ENCODE measurements at regions not wholly inside any gene's neighbourhood (a gene's known extent, or its start where the extent isn't known, plus 50 kb on each side); places are given as distances from the start of the nearest gene placed in this dataset.
A peak's percentile ranks its signal among the peaks of the same experiment; 100 is the strongest.

DNA sequence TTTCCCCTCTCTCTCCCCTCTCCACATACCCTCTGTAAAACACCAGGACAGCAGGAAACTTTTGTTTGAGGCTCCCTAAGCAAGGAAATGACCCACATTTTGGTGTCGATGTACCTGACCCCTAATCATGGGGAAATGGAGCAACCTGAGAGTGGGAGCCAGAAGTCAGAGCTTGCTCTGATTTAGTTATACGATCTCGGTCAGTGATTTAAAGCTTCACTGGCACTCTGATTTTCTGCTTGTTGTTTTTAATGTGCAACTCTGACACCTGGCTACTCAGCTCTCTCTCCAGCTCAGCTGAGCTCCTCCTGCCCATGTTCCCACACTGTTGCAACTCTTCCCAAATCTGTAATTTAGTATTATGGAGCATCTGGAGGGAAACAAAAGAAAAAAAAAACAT lies 408.6 kb downstream of the ADAM29 start:
- Histone ChIP-seq H4K20me1 (replicated peaks in 1 of 2; ENCODE audit: control insufficient read depth in 1 of 2, insufficient read depth in 2 of 2, low read length in 2 of 2) (no peaks in the 10 kb centered on the region), H3K36me3 (ENCODE audit: control insufficient read depth in 2 of 4, insufficient read depth in 4 of 4, low read length in 3 of 4) (no peaks in the 10 kb centered on the region), H3K9me3 (ENCODE audit: insufficient read depth in 2 of 2, low read depth in 1 of 2, low read length in 1 of 2) (no peaks in the 10 kb centered on the region), H2AK5ac (ENCODE audit: low read depth, low read length) (no peak overlapping the region), H2BK20ac (ENCODE audit: low read length) (no peak overlapping the region), H3K23me2 (ENCODE audit: low read depth, low read length) (no peaks in the 10 kb centered on the region), H3K27ac (ENCODE audit: low read depth, low read length) (no peak overlapping the region), H3K56ac (replicated peaks; ENCODE audit: insufficient read length, low read depth, low read length) (no peak overlapping the region), H3K79me1 (ENCODE audit: low read depth, low read length) (no peaks in the 10 kb centered on the region), H4K91ac (replicated peaks; ENCODE audit: insufficient read length, low read length) (no peak overlapping the region), H2AFZ (ENCODE audit: low read length) (peak overlapping the region; percentile 49; the same call in 1 of the 2 replicates), H3K23ac (ENCODE audit: insufficient read length) (no peak overlapping the region), H2BK5ac (ENCODE audit: low read depth, low read length) (no peak overlapping the region), H2BK12ac (ENCODE audit: low read depth, low read length) (no peak overlapping the region), H2BK15ac (ENCODE audit: low read length) (no peak overlapping the region), H3K79me2 (ENCODE audit: control insufficient read depth in 1 of 2, insufficient read depth in 2 of 2, low read length in 2 of 2) (no peaks in the 10 kb centered on the region), H3K18ac (ENCODE audit: extremely low read depth, low read length) (no peak overlapping the region), H3K14ac (ENCODE audit: insufficient read length) (no peak overlapping the region), H4K5ac (ENCODE audit: insufficient read length, low read depth, low read length) (no peak overlapping the region), H2BK120ac (replicated peaks; ENCODE audit: low read depth, low read length) (no peak overlapping the region), H3K4me3 (ENCODE audit: extremely low read depth in 1 of 4, insufficient read depth in 2 of 4, low read depth in 3 of 4, low read length in 4 of 4) (no peak overlapping the region), H3K4me1 (replicated peaks in 1 of 4; ENCODE audit: control insufficient read depth in 3 of 4, insufficient read depth in 4 of 4, low read length in 3 of 4) (no peaks in the 10 kb centered on the region), H3K9ac (replicated peaks in 1 of 4; ENCODE audit: extremely low read depth in 1 of 4, low read depth in 3 of 4, low read length in 3 of 4) (no peak overlapping the region), H3K4me2 (ENCODE audit: insufficient read depth in 1 of 2, low read depth in 2 of 2, low read length in 2 of 2) (no peak overlapping the region), H4K8ac (ENCODE audit: extremely low read depth, insufficient read depth, low read length) (no peak overlapping the region), H3K4ac (replicated peaks; ENCODE audit: insufficient read length, low read depth, low read length) (no peak overlapping the region), H3K27me3 (replicated peaks in 1 of 4; ENCODE audit: control insufficient read depth in 3 of 4, extremely low read depth in 1 of 4, insufficient read depth in 3 of 4, low read length in 3 of 4) (no peaks in the 10 kb centered on the region)
- WGBS, 2 experiments (ENCODE audit: extremely low coverage in 1 of 2, insufficient coverage in 1 of 2, insufficient read length in 1 of 2, insufficient replicate concordance in 2 of 2, low coverage in 1 of 2, low lambda C conversion rate in 2 of 2, missing lambda C conversion rate in 1 of 2): 86% methylated on average over 3 of the region's 3 CpGs; no CpG with 5 or more reads in 1 of the 2 experiments
- no peak for DNase-seq (ENCODE audit: low read depth in 1 of 2, low spot score in 2 of 2)
- CTCF ChIA-PET (ENCODE audit: partially characterized antibody): interaction anchor here (0.6 kb wide), 1 partner anchor 323 kb away, joined by 3 read pairs; no protein-coding TSS in a partner anchor
- POLR2A ChIA-PET (ENCODE audit: partially characterized antibody): no interaction called here
- no peak for FAIRE-seq
- TF ChIP-seq KDM1A (IDR thresholded peaks at IDR 0.05; ENCODE audit: borderline replicate concordance, low read length): no peak
- no peak for TF ChIP-seq SUZ12 (IDR thresholded peaks at IDR 0.05; ENCODE audit: low read length)
- no peak for TF ChIP-seq HDAC6 (IDR thresholded peaks at IDR 0.05; ENCODE audit: low read depth, low read length)
- TF ChIP-seq EP300 (IDR thresholded peaks at IDR 0.05; ENCODE audit: borderline replicate concordance in 1 of 2, low read depth in 2 of 2, low read length in 2 of 2): no peak
- TF ChIP-seq TEAD4 (IDR thresholded peaks at IDR 0.05; ENCODE audit: low read depth, low read length): no peak
- no peak for TF ChIP-seq EZH2 (IDR thresholded peaks at IDR 0.05; ENCODE audit: low read depth, low read length, severe bottlenecking)
- TF ChIP-seq YY1 (IDR thresholded peaks at IDR 0.05; ENCODE audit: low read depth, low read length): no peak
- no peak for TF ChIP-seq RXRA (IDR thresholded peaks at IDR 0.05; ENCODE audit: insufficient read depth, low read depth, low read length)
- TF ChIP-seq, protein P1, sequence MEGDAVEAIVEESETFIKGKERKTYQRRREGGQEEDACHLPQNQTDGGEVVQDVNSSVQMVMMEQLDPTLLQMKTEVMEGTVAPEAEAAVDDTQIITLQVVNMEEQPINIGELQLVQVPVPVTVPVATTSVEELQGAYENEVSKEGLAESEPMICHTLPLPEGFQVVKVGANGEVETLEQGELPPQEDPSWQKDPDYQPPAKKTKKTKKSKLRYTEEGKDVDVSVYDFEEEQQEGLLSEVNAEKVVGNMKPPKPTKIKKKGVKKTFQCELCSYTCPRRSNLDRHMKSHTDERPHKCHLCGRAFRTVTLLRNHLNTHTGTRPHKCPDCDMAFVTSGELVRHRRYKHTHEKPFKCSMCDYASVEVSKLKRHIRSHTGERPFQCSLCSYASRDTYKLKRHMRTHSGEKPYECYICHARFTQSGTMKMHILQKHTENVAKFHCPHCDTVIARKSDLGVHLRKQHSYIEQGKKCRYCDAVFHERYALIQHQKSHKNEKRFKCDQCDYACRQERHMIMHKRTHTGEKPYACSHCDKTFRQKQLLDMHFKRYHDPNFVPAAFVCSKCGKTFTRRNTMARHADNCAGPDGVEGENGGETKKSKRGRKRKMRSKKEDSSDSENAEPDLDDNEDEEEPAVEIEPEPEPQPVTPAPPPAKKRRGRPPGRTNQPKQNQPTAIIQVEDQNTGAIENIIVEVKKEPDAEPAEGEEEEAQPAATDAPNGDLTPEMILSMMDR (IDR thresholded peaks at IDR 0.05; ENCODE audit: control extremely low read depth in 1 of 3, insufficient read depth in 1 of 3, low read depth in 1 of 3, low read length in 3 of 3): no peak
- no peak for TF ChIP-seq TCF12 (IDR thresholded peaks at IDR 0.05; ENCODE audit: low read depth, low read length)
- TF ChIP-seq BCL11A (IDR thresholded peaks at IDR 0.05; ENCODE audit: low read depth in 2 of 2, low read length in 2 of 2): no peak

Measured in H1 (cell line).